Keratinocyte (primary cell): ENCODE measurements at regions not wholly inside any gene's neighbourhood (a gene's known extent, or its start where the extent isn't known, plus 50 kb on each side); places are given as distances from the start of the nearest gene placed in this dataset.
"Not testable (repeated sequence)": the region's sequence is repeated elsewhere in the genome, so short reads cannot be mapped to it uniquely, and the experiment has no call there.

Source experiments
- EZH2 ChIP-seq: IDR thresholded peaks from one replicate; pipeline ENCODE4 v1.6.1; 2012; ENCODE audit warnings: inconsistent platforms, mild to moderate bottlenecking, low read length, moderate library complexity
- TF ChIP-seq, protein P1 (sequence below), 3 experiments: IDR thresholded peaks in 1 of 3; conservative IDR thresholded peaks in 1 of 3; optimal IDR thresholded peaks in 1 of 3; 2 replicates in 2 of 3; 3 replicates in 1 of 3; pipeline versions ENCODE3 to v1.5.1; 2011; ENCODE audit warnings: low read length in 3 of 3, mild to moderate bottlenecking in 3 of 3, moderate library complexity in 2 of 3, control low read depth in 1 of 3, inconsistent platforms in 1 of 3; ENCODE audit not compliant: insufficient read depth in 2 of 3; ENCODE audit errors: extremely low read depth in 1 of 3

DNA sequence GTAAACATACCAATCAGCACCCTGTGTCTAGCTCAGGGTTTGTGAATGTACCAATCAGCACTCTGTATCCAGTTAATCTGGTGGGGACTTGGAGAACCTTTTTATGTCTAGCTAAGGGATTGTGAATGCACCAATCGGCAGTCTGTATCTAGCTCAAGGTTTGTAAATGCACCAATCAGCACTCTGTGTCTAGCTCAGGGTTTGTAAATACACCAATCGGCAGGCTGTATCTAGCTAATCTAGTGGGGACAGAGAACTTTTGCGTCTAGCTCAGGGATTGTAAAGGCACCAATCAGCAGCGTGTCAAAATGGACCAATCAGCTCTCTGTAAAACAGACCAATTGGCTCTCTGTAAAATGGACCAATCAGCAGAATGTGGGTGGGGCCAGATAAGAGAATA is 126.7 kb upstream of the MYO10 start:
- TF ChIP-seq, protein P1, sequence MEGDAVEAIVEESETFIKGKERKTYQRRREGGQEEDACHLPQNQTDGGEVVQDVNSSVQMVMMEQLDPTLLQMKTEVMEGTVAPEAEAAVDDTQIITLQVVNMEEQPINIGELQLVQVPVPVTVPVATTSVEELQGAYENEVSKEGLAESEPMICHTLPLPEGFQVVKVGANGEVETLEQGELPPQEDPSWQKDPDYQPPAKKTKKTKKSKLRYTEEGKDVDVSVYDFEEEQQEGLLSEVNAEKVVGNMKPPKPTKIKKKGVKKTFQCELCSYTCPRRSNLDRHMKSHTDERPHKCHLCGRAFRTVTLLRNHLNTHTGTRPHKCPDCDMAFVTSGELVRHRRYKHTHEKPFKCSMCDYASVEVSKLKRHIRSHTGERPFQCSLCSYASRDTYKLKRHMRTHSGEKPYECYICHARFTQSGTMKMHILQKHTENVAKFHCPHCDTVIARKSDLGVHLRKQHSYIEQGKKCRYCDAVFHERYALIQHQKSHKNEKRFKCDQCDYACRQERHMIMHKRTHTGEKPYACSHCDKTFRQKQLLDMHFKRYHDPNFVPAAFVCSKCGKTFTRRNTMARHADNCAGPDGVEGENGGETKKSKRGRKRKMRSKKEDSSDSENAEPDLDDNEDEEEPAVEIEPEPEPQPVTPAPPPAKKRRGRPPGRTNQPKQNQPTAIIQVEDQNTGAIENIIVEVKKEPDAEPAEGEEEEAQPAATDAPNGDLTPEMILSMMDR (optimal IDR thresholded peaks at IDR 0.05 in 1 of 3, IDR thresholded peaks at IDR 0.05 in 1 of 3, conservative IDR thresholded peaks at IDR 0.05 in 1 of 3; ENCODE audit: extremely low read depth in 1 of 3, insufficient read depth in 2 of 3, low read length in 3 of 3) = not testable (repeated sequence)
- not testable (repeated sequence) for TF ChIP-seq EZH2
